ENCODE measurements at regions not wholly inside any gene's neighbourhood (a gene's known extent, or its start where the extent isn't known, plus 50 kb on each side); places are given as distances from the start of the nearest gene placed in this dataset.
"Not testable (repeated sequence)": the region's sequence is repeated elsewhere in the genome, so short reads cannot be mapped to it uniquely, and the experiment has no call there.

GRCh38 chr2:113570082-113570481, 57.0 kb upstream of the RABL2A start:
- not testable (repeated sequence) for H3K27me3 ChIP-seq (ENCODE audit: insufficient read depth, low read length); H3K56ac ChIP-seq (ENCODE audit: insufficient read length, low read depth, low read length); H4K91ac ChIP-seq (ENCODE audit: insufficient read length, low read depth, low read length); H3K4me1 ChIP-seq (ENCODE audit: insufficient read depth, low read length); H3K9ac ChIP-seq (ENCODE audit: extremely low read depth, insufficient read length, low read length); H2BK20ac ChIP-seq (ENCODE audit: low read depth, low read length, poor library complexity, severe bottlenecking); H2BK120ac ChIP-seq (ENCODE audit: low read depth, low read length, poor library complexity, severe bottlenecking); H3K14ac ChIP-seq (ENCODE audit: insufficient read depth, low read length); H4K5ac ChIP-seq (ENCODE audit: insufficient read length, low read depth, low read length); H3K4me2 ChIP-seq (ENCODE audit: insufficient read depth, insufficient read length, low read length); H4K8ac ChIP-seq (replicated peaks; ENCODE audit: insufficient read length, low read depth, low read length); H3K18ac ChIP-seq (ENCODE audit: insufficient read length, low read depth, low read length); H3T11ph ChIP-seq (ENCODE audit: low read length); H2AK5ac ChIP-seq (ENCODE audit: insufficient read length, low read length); H3K9me3 Mint-ChIP-seq; H3K36me3 Mint-ChIP-seq (ENCODE audit: insufficient read depth in 1 of 3, low read depth in 3 of 3); H3K9me3 ChIP-seq (ENCODE audit: control insufficient read depth, low read depth, low read length); H3K23me2 ChIP-seq (ENCODE audit: insufficient read length, low read depth, low read length, poor library complexity, severe bottlenecking); H2BK12ac ChIP-seq (ENCODE audit: insufficient read length, low read depth, low read length); H3K4me1 Mint-ChIP-seq; H2BK5ac ChIP-seq (ENCODE audit: insufficient read length, low read length); H3K4ac ChIP-seq (ENCODE audit: low read depth, low read length); H2BK15ac ChIP-seq (ENCODE audit: low read depth, low read length); H3K79me1 ChIP-seq (ENCODE audit: insufficient read depth, low read depth, low read length, poor library complexity, severe bottlenecking); H3K27ac ChIP-seq (ENCODE audit: insufficient read length, low read depth, low read length); H3K79me2 ChIP-seq (ENCODE audit: insufficient read depth, low read length); H4K20me1 ChIP-seq (ENCODE audit: control insufficient read depth, insufficient read depth, insufficient read length); H2AFZ ChIP-seq (ENCODE audit: low read length); DNase-seq; H3K27ac Mint-ChIP-seq; H3K23ac ChIP-seq (ENCODE audit: insufficient read length, low read depth, low read length)
- Mint-ChIP-seq H3K27me3 (ENCODE audit: low read depth) (peaks cover 15% of the 10 kb centered on the region), H3K4me3 (peak overlapping the region in 1 of 2 experiments; percentile 42; a peak in 1 of 5 replicates)
- WGBS (ENCODE audit: extremely low coverage, insufficient read length, low lambda C conversion rate) = no CpG with 5 or more reads among the region's 2 CpGs

DNA sequence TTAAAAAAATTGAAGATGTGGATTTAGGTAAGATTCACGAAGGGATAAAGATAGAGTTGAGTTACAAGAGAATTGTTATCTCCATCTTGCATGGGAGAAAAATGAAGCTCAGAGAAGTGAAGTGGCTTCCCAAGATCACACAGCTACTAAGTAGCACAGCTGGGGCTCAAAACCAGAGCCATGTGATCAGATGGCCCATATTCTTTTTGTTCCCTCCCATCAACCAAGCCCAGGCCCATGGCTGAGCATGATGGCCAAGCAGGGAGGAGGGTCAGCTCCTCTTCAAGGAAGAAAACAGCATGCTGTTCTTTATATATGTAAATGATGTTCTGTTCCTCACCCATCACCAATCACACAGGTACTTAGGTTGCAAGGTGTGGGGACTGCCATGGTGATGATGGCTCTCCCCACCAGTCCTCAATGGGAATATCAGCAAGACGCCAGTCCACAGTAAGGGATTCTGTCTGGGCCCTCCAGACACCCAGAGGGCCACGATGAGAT, 56.5 kb upstream of the RABL2A start:
- H3K4me1 ChIP-seq (ENCODE audit: insufficient read depth, low read length); DNase-seq; H3K79me1 ChIP-seq (ENCODE audit: insufficient read depth, low read depth, low read length, poor library complexity, severe bottlenecking); H3K27ac Mint-ChIP-seq; H3K27me3 ChIP-seq (ENCODE audit: insufficient read depth, low read length); H3K4me1 Mint-ChIP-seq; H3T11ph ChIP-seq (ENCODE audit: low read length); H3K79me2 ChIP-seq (ENCODE audit: insufficient read depth, low read length); H2AK5ac ChIP-seq (ENCODE audit: insufficient read length, low read length); H3K27ac ChIP-seq (ENCODE audit: insufficient read length, low read depth, low read length); H3K4me2 ChIP-seq (ENCODE audit: insufficient read depth, insufficient read length, low read length); H4K20me1 ChIP-seq (ENCODE audit: control insufficient read depth, insufficient read depth, insufficient read length); H3K9me3 Mint-ChIP-seq; H2AFZ ChIP-seq (ENCODE audit: low read length); H3K14ac ChIP-seq (ENCODE audit: insufficient read depth, low read length); H3K9ac ChIP-seq (ENCODE audit: extremely low read depth, insufficient read length, low read length); H2BK5ac ChIP-seq (ENCODE audit: insufficient read length, low read length); H4K91ac ChIP-seq (ENCODE audit: insufficient read length, low read depth, low read length); H3K9me3 ChIP-seq (ENCODE audit: control insufficient read depth, low read depth, low read length); H3K23me2 ChIP-seq (ENCODE audit: insufficient read length, low read depth, low read length, poor library complexity, severe bottlenecking); H4K8ac ChIP-seq (replicated peaks; ENCODE audit: insufficient read length, low read depth, low read length); H3K4me3 Mint-ChIP-seq; H2BK20ac ChIP-seq (ENCODE audit: low read depth, low read length, poor library complexity, severe bottlenecking); H3K56ac ChIP-seq (ENCODE audit: insufficient read length, low read depth, low read length); H3K23ac ChIP-seq (ENCODE audit: insufficient read length, low read depth, low read length); H3K4ac ChIP-seq (ENCODE audit: low read depth, low read length); H2BK15ac ChIP-seq (ENCODE audit: low read depth, low read length); H4K5ac ChIP-seq (ENCODE audit: insufficient read length, low read depth, low read length); H3K36me3 Mint-ChIP-seq (ENCODE audit: insufficient read depth in 1 of 3, low read depth in 3 of 3); H2BK120ac ChIP-seq (ENCODE audit: low read depth, low read length, poor library complexity, severe bottlenecking); H3K18ac ChIP-seq (ENCODE audit: insufficient read length, low read depth, low read length); H2BK12ac ChIP-seq (ENCODE audit: insufficient read length, low read depth, low read length): not testable (repeated sequence)
- no CpG with 5 or more reads among the region's 3 CpGs for WGBS (ENCODE audit: extremely low coverage, insufficient read length, low lambda C conversion rate)
- peaks cover 12% of the 10 kb centered on the region for H3K27me3 Mint-ChIP-seq (ENCODE audit: low read depth)

Data from H9 (cell line).